Thymus (tissue), 11 donors: ENCODE measurements at regions not wholly inside any gene's neighbourhood (a gene's known extent, or its start where the extent isn't known, plus 50 kb on each side); places are given as distances from the start of the nearest gene placed in this dataset.
A peak's percentile ranks its signal among the peaks of the same experiment; 100 is the strongest.

Source experiments
- DNase-seq, 9 donors: peaks; one replicate each; pipeline ENCODE4 v3.0.0-alpha.2; 2013; ENCODE audit warnings: low spot score in 9 of 9, low read depth in 6 of 9, missing footprints in 1 of 9
- H3K27ac ChIP-seq, 2 donors: one replicate each; pipeline ENCODE4 v1.5.1; 2013; ENCODE audit warnings: control low read depth in 1 of 2, low read depth in 1 of 2, low read length in 1 of 2, mild to moderate bottlenecking in 1 of 2, moderate library complexity in 1 of 2
- H3K27me3 ChIP-seq, 2 donors: one replicate each; pipeline ENCODE4 v1.5.1; 2013; ENCODE audit warnings: low read length in 1 of 2; ENCODE audit not compliant: control insufficient read depth in 2 of 2, insufficient read depth in 1 of 2
- H3K36me3 ChIP-seq, 2 donors: one replicate each; pipeline ENCODE4 v1.5.1; 2013; ENCODE audit warnings: low read length in 1 of 2, mild to moderate bottlenecking in 1 of 2, moderate library complexity in 1 of 2; ENCODE audit not compliant: control insufficient read depth in 2 of 2, insufficient read depth in 2 of 2
- H3K4me1 ChIP-seq, 2 donors: one replicate each; pipeline ENCODE4 v1.5.1; 2013; ENCODE audit warnings: low read length in 2 of 2; ENCODE audit not compliant: control insufficient read depth in 2 of 2, insufficient read depth in 2 of 2
- H3K4me3 ChIP-seq, 2 donors: one replicate each; pipeline ENCODE4 v1.5.1; 2013; ENCODE audit warnings: low read length in 2 of 2, control low read depth in 1 of 2, mild to moderate bottlenecking in 1 of 2
- H3K9me3 ChIP-seq, 2 donors: one replicate each; pipeline ENCODE4 v1.5.1; 2013; ENCODE audit warnings: low read length in 1 of 2, mild to moderate bottlenecking in 1 of 2; ENCODE audit not compliant: control insufficient read depth in 2 of 2, insufficient read depth in 1 of 2
- WGBS: extraction: QIAGEN DNeasy Blood & Tissue Kit; methylation state at CpG from one replicate; pipeline ENCODE4 v1.1.7; 2013; 5-methylcytosine and 5-hydroxymethylcytosine counted together
- donor health status: healthy.

- H3K27me3 ChIP-seq, result no peaks in the 10 kb centered on the region
- peaks cover 0 to 5% of the 10 kb centered on the region in 2 donors for H3K9me3 ChIP-seq
- H3K4me1 ChIP-seq, result no peaks in the 10 kb centered on the region
- H3K27ac ChIP-seq, result no peak overlapping the region
- WGBS, result 93% methylated on average over 19 of the region's 19 CpGs
- no peak overlapping the region for H3K4me3 ChIP-seq
- no peaks in the 10 kb centered on the region for H3K36me3 ChIP-seq
- no peak for DNase-seq
These were observed 349.1 kb downstream of the TCERG1L start for GRCh38 chr10:130962240-130963051.

- Histone ChIP-seq H3K4me1 (no peaks in the 10 kb centered on the region), H3K27me3 (no peaks in the 10 kb centered on the region), H3K36me3 (no peaks in the 10 kb centered on the region), H3K9me3 (peaks cover 0 to 5% of the 10 kb centered on the region in 2 donors), H3K4me3 (no peak overlapping the region), H3K27ac (no peak overlapping the region)
- WGBS, result 94% methylated on average over 9 of the region's 9 CpGs
- DNase-seq, result no peak
These were observed 348.5 kb downstream of the TCERG1L start for GRCh38 chr10:130963052-130963393.

GRCh38 chr10:130963786-130964522, 347.6 kb downstream of the TCERG1L start:
- DNase-seq, result no peak
- Histone ChIP-seq H3K9me3 (peaks cover 0 to 5% of the 10 kb centered on the region in 2 donors), H3K4me3 (no peak overlapping the region), H3K27me3 (no peaks in the 10 kb centered on the region), H3K36me3 (no peaks in the 10 kb centered on the region), H3K4me1 (no peaks in the 10 kb centered on the region), H3K27ac (no peak overlapping the region)
- 83% methylated on average over 16 of the region's 16 CpGs for WGBS

- Histone ChIP-seq H3K4me3 (no peak overlapping the region), H3K4me1 (no peaks in the 10 kb centered on the region), H3K27ac (no peak overlapping the region), H3K36me3 (no peaks in the 10 kb centered on the region), H3K9me3 (peaks cover 0 to 5% of the 10 kb centered on the region in 2 donors), H3K27me3 (no peaks in the 10 kb centered on the region)
- 90% methylated on average over 9 of the region's 9 CpGs for WGBS
- no peak for DNase-seq
These were observed 346.8 kb downstream of the TCERG1L start for GRCh38 chr10:130964771-130965170.

GRCh38 chr10:130967161-130967560, 344.4 kb downstream of the TCERG1L start:
- H3K4me3 ChIP-seq, result no peak overlapping the region
- H3K27me3 ChIP-seq, result no peaks in the 10 kb centered on the region
- H3K9me3 ChIP-seq, result peaks cover 0 to 10% of the 10 kb centered on the region in 2 donors
- no peak overlapping the region for H3K27ac ChIP-seq
- 85% methylated on average over 5 of the region's 5 CpGs for WGBS
- H3K36me3 ChIP-seq, result no peaks in the 10 kb centered on the region
- H3K4me1 ChIP-seq, result no peaks in the 10 kb centered on the region
- no peak for DNase-seq

- WGBS, result 78% methylated on average over 3 of the region's 3 CpGs
- no peaks in the 10 kb centered on the region for H3K27me3 ChIP-seq
- H3K27ac ChIP-seq, result no peak overlapping the region
- H3K4me1 ChIP-seq, result no peaks in the 10 kb centered on the region
- no peak for DNase-seq
- peaks cover 0 to 12% of the 10 kb centered on the region in 2 donors for H3K9me3 ChIP-seq
- no peaks in the 10 kb centered on the region for H3K36me3 ChIP-seq
- no peak overlapping the region for H3K4me3 ChIP-seq
These were observed 343.7 kb downstream of the TCERG1L start for GRCh38 chr10:130967784-130968183.

GRCh38 chr10:130968511-130968910, 343.0 kb downstream of the TCERG1L start:
- Histone ChIP-seq H3K9me3 (peaks cover 0 to 14% of the 10 kb centered on the region in 2 donors), H3K27me3 (no peaks in the 10 kb centered on the region), H3K36me3 (no peaks in the 10 kb centered on the region), H3K27ac (peak overlapping the region in 1 of 2 donors; percentile 18), H3K4me3 (no peak overlapping the region), H3K4me1 (no peaks in the 10 kb centered on the region)
- 84% methylated on average over 3 of the region's 3 CpGs for WGBS
- no peak for DNase-seq

GRCh38 chr10:130968964-130969363, 342.6 kb downstream of the TCERG1L start:
- WGBS, result 92% methylated on average over 2 of the region's 2 CpGs
- peaks cover 0 to 17% of the 10 kb centered on the region in 2 donors for H3K9me3 ChIP-seq
- no peaks in the 10 kb centered on the region for H3K27me3 ChIP-seq
- DNase-seq, result peak in 5 of 9 donors; percentile 1 to 41 (median 7)
- no peak overlapping the region for H3K27ac ChIP-seq
- no peaks in the 10 kb centered on the region for H3K4me1 ChIP-seq
- H3K36me3 ChIP-seq, result no peaks in the 10 kb centered on the region
- H3K4me3 ChIP-seq, result no peak overlapping the region

- Histone ChIP-seq H3K27ac (no peak overlapping the region), H3K36me3 (no peaks in the 10 kb centered on the region), H3K9me3 (peaks cover 0 to 17% of the 10 kb centered on the region in 2 donors), H3K27me3 (no peaks in the 10 kb centered on the region), H3K4me3 (no peak overlapping the region), H3K4me1 (no peaks in the 10 kb centered on the region)
- no peak for DNase-seq
- WGBS, result 91% methylated on average over 15 of the region's 15 CpGs
These were observed 341.8 kb downstream of the TCERG1L start for GRCh38 chr10:130969700-130970099.
